Stomach (tissue), 4 donors: ENCODE measurements at regions not wholly inside any gene's neighbourhood (a gene's known extent, or its start where the extent isn't known, plus 50 kb on each side); places are given as distances from the start of the nearest gene placed in this dataset.
"Not testable (repeated sequence)": the region's sequence is repeated elsewhere in the genome, so short reads cannot be mapped to it uniquely, and the experiment has no call there.

Source experiments
- CTCF ChIP-seq, 7 experiments: fragments of 450-650 bp in 4 of 7; fragments of 200-600 bp in 3 of 7; sonication (generic) in 3 of 7; IDR thresholded peaks; one replicate each; pipeline ENCODE4 v1.5.1; 2016 to 2019; ENCODE audit warnings: antibody characterized with exemption in 7 of 7, control low read depth in 2 of 7, mild to moderate bottlenecking in 1 of 7
- EP300 ChIP-seq: sonication (generic); formaldehyde crosslinking; IDR thresholded peaks from one replicate; pipeline ENCODE4 v1.6.1; 2017; ENCODE audit warnings: antibody characterized with exemption
- POLR2A ChIP-seq, 4 donors: fragments of 450-650 bp; IDR thresholded peaks; one replicate each; pipeline ENCODE4 v1.6.1; 2016; ENCODE audit warnings: antibody characterized with exemption in 4 of 4, control low read depth in 2 of 4, mild to moderate bottlenecking in 1 of 4, moderate library complexity in 1 of 4
- POLR2AphosphoS5 ChIP-seq, 3 donors: sonication (generic); formaldehyde crosslinking; IDR thresholded peaks; one replicate each; pipeline ENCODE4 v1.6.1; 2016; ENCODE audit warnings: antibody characterized with exemption in 3 of 3

- TF ChIP-seq CTCF (IDR thresholded peaks at IDR 0.05); POLR2A (IDR thresholded peaks at IDR 0.05); POLR2AphosphoS5 (IDR thresholded peaks at IDR 0.05); EP300: not testable (repeated sequence)
Observed at GRCh38 chr6:771683-772082, 78.7 kb upstream of the EXOC2 start.
